Left kidney (tissue), 1 donor: ENCODE measurements at regions not wholly inside any gene's neighbourhood (a gene's known extent, or its start where the extent isn't known, plus 50 kb on each side); places are given as distances from the start of the nearest gene placed in this dataset.
"Not testable (repeated sequence)": the region's sequence is repeated elsewhere in the genome, so short reads cannot be mapped to it uniquely, and the experiment has no call there.

ENCODE experiments used
- DNase-seq: peaks from one replicate; pipeline ENCODE4 v3.0.0-alpha.2; 2013

DNA sequence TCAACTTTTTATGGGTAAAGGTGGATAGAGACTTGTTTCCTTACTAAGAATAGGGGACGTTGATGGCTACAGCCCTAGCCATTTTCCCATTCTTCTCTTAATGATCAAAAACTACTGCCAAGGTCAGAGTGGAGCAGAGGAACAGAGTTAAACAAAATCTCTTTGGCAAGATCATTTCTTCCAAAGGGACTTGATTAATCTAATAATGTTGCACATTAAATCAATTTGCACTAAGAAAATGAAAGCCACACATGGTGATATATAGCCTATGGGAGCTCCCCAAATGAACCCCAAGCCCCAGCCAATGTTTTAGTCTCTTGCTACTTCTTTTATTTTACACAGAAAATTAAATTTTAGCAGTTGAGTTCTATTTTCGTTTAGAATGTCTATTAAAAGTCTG is 954.5 kb upstream of the SOX9 start:
- DNase-seq, result no peak

DNA sequence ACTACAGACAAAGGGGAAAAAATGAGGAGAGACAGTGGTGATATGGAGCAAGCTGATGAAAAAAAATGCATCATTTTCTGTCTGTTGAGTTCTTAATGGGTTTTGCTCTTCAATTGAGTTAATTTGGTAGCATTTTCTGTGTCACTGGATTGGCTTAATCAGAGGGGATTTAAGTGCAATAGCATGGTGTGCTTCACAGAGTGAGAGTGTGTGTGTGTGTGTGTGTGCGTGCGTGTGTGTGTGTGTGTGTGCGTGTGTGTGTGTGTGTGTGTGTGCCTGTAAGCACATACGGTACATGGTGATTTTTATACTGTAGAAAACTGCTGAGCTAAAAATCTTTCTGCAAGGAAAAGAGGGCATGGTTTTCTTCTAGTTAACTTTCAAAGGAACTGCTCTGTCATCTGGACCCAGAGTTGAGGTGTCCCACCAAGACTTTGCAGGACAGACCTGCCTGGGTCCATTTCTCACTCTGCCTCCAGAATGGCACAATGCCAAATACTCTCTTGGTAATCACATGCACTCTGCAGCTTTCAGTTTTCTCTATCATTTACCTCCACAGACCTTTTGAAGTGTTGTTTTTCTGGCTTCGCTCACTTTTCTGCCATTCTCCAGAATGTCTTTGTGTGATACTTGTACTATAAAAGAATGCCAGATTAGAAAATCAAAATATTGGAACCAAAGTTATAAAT is 952.6 kb upstream of the SOX9 start:
- no peak for DNase-seq

DNA sequence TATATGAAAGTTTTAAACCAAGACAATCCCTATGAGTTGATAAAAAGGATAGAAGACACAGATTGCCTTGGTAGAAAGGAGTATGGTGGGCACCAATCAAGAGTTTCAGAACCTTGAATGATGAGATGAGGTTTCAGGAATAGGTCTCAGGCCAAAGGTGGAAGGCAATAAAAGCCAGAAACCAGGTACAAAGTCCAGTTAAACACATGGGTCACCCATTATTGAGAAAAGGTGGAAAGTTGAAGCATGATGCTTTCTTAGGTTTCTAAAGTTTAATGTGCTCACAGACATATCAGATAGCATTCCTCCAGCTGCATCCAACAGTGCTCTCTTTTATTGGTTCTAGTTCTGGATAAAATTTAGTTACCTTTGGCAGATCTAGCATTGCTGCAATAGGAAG is 950.8 kb upstream of the SOX9 start:
- no peak for DNase-seq

DNA sequence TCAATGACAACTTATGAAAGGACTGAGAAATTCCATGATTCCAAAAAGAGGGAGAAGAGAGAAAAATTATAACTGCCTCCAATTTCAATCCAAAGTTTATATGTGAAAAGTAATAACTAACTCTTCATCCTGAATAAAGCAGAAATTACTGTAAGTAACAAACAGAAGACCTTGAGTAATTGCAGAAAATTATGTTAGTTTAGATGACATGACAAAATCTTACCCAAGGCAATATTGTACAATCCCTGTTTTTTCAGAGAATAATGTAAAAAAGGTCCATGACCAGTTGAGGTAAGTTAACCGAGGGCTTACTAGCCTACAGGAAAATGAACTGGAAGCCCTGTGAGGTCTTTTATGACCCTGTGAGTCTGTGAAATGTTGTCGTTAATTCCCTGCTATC is 949.5 kb upstream of the SOX9 start:
- no peak for DNase-seq

DNA sequence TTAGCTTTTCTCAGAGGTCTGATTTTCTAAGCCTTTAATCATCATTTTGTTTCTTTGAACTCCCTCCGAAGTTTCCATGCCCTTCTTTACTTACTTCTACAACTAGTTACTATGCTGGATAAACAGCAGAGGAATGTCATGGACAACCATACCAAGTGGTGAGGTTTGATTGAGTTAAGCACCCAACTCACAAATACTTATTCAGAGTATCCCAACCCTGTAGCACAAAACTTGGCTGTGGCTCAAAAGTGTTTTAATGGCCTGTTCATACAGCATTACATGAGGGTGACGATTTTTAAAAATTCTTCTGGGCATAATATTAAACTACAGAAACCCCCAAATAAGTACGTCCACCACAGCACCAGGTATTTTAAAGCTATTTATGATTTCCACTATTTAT is 946.8 kb upstream of the SOX9 start:
- no peak for DNase-seq

DNA sequence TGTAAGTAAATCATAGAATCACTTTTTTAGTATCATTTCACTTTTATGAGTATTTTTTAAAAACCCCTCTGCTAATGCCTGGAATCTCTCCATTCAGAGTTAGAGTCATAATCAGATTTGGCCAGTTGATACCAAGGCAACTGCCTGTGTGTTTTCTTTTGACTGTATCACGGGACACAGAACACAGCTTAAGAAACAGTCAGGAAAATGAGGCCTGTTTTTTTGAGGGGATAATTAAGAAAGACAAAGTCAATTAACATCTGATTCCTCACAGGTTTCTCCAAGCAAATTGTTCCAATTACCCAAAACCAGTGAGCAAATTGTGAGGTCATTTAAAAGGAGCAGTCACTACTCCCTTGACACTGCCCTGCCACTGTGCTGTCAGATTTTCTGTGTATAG is 944.5 kb upstream of the SOX9 start:
- DNase-seq, result no peak

DNA sequence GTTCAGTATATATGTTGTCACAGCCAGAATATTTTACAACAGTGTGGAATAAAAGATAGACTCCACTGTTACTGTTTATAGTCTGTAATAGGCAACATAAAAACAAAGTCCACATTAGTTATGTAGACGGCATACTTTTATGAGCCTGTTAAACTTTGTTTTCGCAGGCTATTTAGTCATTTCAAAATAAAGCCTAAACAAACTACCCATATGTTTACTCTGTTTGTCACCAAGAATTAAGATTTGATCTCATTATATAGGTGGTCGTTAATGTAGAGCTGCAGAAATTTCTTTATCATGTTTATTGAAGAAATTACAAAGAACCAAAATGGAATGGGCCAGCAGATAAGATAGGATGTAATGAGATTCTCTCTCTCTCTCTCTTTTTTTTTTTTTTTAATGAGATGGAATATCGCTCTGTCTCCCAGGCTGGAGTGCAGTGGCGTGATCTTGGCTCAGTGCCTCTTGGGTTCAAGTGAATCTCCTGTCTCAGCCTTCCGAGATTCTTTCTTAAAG is 943.8 kb upstream of the SOX9 start:
- no peak for DNase-seq

DNA sequence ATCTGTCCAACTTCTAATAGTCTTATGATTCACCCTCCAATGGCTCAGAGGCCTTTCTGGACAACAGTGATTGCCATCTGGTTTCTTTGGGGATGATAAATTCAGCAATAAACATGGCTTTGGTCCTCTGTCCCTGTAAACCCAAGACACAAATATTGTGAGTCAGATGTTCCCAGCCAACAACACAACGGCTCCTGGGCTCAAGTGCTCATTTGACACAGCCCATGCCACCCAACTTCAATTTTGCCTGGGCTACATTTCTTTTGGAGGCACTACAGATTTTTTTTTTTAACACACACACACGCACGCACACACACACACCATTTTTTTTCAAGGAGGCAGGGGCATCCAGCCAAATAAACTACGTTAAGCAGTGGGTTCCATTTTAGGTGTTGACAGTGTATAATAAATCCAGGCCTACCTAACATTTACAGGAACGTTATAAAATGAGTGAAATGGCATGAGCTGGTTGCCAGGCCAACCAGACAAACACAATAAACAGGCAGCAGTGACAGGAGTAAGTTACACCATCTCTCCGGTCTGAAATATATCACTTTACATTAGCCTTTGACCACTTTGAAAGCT is 939.9 kb upstream of the SOX9 start:
- peak; percentile 85 for DNase-seq

DNA sequence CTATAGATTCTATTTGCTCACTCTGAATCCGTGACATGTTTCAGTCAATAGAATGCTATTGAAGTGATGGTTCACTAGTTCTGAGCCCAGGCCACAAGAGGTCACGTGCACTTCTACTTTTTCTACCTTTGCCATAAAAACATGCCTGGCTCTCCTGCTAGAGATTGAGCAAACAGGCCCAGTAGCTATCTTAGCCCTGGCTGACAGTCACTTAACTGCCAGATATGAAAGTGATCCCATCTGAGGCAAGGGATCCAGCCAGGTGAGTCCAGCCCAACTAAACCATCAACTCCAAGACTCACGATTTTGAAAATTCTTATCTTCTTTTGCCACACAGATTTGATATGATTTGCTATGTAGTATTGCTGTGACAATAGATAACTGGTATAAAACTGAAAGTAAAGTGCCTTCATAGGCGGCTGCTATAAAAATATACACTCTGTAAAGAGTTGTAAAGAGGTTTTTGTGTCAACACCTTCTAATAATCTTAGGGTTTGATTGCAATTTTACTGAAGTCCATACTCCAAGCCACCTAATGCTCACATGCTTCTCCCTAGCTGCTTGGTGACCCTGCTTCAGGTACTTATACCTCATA is 937.7 kb upstream of the SOX9 start:
- DNase-seq, result no peak

DNA sequence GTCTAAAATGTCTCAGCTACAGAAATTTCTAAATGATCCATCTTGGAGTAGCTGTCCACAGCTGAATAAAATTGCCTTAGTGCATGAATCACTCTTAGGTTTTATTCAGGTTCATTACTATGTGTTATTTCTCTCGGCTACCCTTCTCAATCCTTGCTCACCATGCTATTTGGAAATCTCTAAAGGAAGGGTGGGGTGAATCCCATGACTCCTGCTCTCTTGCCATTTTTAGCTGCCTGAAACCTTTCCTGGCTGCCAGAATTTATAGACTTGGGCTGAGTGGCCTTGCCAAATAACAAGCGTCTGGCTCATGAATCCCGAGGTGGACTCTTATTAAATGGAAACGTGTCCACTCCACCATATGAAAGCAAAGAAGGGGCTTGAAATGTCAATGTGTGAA is 936.1 kb upstream of the SOX9 start:
- no peak for DNase-seq

DNA sequence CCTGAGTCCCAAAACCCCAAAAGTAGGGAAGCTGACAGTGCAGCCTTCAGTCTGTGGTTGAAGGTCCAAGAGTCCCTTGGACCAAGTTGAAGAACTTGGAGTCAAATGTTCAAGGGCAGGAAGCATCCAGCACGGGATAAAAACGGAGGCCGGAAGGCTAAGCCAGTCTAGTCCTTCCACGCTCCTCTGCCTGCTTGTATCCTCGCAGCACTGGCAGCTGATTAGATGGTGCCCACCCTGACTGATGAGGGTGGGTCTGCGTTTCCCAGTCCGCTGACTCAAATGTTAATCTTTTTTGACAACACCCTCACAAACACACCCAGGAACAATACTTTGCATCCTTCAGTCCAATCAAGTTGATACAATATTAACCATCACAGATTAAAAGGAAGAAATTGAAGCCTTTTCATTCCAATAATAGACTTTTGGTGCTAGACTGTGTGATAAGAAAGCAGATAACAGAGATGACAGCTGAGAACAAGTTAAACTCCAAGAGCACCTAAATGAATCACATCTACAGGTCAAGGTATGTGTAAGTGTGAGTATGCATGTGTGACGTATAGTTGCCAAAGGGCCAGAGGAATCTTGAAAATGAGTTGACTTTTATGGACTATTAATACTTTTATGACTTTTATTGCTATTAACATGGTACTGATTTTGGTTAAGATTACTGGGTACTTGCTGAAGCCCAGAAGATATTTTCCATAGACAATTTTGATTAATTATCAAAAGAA is 933.5 kb upstream of the SOX9 start:
- DNase-seq, result no peak

DNA sequence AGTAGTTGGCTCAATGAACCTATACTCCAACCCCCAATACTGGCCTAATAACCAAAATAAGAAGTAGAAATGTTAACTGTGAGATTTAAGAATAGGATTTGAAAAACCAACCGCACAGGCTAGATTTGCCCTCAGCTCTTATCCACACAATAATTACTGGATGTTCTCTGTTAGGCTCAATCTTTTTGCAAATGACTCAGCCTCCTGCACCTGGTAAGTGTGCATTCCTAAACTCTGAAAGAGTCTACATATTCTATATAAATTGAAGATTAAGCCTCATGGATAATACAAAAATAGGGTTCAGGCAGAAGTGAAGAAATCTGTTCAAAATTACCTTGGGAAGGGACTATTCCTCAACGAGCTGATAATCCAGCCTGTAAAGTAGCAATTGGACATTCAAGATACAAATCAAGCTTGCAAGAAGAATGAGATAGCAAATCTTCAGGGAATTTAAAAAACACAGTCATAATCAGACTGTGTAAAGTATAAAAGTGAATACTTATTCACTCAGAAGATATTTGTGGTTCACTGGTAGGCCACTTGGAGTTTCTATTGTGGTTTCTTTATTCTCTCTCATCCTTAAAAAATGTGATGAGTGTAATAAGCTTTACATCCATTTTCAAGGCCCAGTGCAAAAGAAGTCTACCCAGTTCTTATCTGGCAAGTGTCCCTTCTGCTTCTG is 931.9 kb upstream of the SOX9 start:
- no peak for DNase-seq

DNA sequence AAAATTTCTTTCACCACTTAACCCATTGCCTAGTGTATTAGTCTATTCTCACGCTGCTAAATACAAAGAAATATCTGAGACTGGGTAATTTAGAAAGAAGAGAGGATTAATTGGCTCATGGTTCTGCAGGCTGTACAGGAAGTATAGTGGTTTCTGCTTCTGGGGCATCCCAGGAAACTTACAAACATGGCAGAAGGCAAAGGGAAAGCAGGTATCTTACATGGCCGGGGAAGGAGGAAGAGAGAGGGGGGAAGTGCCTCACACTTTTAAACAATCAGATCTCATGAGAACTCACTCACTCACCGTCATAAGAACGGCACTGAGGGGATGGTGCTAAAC is 931.4 kb upstream of the SOX9 start:
- no peak for DNase-seq

DNA sequence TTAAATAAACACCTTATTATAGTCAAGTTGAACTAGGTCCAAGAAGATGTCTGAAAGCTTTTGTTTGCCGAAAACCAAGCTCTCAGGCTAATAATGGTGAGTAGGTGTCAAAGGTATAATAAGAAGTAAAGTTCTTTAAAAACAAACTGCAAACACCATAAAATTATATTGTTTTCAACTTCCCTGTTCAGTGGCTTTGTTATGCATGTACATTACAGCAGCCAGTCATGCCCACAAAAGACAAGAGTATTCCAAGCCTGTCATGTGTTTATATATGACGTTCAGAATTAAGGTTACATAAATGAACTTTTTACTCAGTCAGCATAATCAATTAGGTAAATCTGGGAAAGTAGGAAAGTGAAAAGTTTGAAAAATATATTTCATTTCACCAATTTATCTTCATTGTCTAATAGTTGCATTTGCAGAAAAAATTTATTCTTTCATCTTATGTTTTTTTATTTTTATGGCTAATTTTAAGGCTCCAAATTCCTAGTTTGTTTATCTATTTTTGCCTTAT is 928.7 kb upstream of the SOX9 start:
- no peak for DNase-seq

DNA sequence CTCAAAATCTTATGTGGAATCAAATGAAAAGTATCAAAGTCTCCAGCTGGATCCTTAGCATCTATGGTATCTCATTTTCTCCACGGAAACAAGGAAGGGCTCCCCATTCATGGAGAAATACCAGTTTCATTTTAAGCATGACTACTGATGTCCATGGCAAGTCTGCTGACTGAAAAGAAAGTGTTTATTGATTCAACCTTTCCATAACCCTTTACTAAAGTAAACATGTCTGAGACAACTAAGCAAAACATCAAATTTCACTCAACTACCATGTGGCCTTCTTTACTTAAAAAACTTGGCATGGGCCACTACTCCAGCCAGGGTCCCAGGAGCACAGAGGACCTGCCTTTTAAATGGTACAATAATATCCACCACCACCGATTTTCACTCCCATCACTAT is 928.0 kb upstream of the SOX9 start:
- DNase-seq, result no peak

DNA sequence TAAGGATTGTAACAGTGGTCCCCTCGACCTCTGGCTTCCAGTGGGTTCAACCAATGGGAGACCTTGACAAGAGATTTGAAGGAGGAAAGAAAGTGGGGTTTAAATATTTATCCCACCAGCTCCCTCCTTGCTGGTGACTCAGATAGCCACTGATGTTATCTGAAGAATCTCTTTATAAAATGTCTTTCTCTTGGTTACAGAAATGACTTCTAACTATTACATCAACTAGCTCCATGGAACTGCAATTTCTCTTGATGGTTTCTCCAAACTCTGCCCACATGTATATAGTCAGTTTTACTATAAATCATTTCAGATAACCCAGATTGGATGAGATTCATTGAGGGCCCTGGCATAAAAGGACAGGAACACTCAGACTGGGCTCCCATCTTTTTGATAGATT is 920.2 kb upstream of the SOX9 start:
- DNase-seq, result no peak

DNA sequence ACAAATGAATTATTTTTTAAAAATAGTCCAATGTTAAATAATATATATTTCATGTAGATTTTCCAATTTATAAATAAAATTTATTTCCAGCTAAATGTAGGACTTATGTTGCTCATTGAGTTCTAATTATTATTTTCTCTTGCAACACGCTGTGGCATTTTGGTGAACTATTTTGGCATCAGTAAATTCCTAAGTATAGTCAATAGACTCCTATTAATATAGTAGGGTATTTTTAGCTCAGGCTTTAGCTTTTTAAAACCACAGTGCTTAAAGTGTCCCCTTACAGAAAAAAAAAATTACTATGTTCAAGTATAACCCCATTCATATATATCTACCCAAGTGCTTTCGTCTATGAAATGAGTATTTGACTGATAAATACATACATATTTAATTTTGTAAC is 919.2 kb upstream of the SOX9 start:
- no peak for DNase-seq

DNA sequence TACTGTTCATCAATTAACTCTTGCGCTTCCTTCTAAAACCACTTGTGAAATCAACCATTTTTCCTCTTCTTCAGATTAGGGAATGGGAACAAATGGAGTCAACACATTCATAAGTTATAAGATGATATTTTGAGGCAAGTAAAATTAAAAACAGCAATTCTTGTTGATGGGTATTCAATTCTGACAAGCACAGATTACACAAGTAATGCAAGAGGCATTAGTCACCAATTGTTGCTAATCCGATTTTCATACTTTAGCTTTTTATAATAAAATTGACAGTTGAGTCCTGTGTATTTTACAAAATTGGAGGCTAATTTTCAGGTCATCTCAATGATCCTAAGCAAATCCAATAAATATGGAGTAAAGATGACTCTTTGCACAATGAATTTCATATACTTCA is 918.4 kb upstream of the SOX9 start:
- DNase-seq, result no peak

DNA sequence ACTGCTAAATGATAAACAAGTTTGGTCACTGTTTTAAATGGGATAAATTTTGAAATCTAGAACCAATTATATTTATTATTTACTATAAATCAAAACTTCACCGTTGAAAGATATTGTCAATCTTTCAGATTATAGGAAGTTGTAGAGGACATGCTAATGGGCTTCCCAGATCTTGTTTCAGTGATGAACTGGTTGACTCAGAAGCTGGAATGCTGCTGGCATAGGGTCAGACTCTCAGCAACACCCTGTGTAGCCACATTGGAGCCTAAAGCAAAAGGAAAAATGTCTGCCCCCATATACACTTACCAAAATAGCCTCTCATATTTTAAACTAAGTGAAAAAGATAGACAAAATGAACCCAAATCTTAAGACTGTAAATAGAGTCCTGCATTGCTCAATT is 916.9 kb upstream of the SOX9 start:
- DNase-seq, result no peak

DNA sequence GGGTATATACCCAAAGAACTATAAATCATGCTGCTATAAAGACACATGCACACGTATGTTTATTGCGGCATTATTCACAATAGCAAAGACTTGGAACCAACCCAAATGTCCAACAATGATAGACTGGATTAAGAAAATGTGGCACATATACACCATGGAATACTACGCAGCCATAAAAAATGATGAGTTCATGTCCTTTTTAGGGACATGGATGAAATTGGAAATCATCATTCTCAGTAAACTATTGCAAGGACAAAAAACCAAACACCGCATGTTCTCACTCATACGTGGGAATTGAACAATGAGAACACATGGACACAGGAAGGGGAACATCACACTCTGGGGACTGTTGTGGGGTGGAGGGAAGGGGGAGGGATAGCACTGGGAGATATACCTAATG is 914.9 kb upstream of the SOX9 start:
- DNase-seq, result not testable (repeated sequence)

DNA sequence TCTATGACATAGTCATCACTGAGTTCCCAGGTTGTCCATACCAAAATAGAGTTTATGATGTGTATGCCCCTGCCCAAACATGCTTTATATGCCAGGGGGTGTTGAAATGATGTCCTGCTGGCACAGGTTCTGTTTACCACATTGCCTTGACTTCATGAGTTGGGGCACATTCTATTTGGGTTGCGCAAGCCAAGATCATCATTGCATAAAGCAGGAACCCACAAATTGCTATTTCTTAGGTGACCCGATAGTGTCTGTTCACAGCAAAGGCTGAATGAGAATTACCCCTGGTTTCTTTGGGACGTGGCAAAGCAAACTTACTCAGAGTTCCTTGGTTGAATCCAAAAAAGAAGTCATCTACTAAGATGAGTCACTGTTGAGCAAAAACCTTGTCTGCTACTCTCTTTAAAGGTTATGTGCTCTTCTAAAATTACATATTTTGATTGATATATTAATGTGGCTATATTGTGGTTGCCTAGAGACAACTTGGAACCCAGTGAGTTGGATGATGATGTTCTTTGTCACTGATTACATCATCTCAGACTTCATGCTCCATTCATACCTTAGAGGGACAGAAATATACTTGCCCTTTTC is 912.6 kb upstream of the SOX9 start:
- no peak for DNase-seq

DNA sequence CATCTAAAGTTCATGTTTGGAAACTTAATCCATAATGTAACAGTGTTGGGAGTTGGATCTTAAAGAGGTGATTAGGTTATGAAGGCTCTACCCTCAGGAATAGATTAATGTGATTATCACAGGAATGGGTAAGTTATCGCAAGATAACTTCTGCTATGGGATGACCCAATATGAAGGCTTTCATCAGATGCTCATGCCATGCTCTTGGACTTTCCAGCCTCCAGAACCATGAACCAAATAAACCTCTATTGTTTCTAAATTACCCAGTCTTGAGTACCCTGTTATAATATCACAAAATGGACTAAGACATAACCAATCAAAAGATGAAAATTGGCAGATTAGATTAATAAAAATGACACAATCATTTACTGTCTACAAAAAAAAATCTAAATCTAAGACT is 906.9 kb upstream of the SOX9 start:
- no peak for DNase-seq
